Left ventricle myocardium superior (tissue), 1 donor: ENCODE measurements at regions not wholly inside any gene's neighbourhood (a gene's known extent, or its start where the extent isn't known, plus 50 kb on each side); places are given as distances from the start of the nearest gene placed in this dataset.
"Not testable (repeated sequence)": the region's sequence is repeated elsewhere in the genome, so short reads cannot be mapped to it uniquely, and the experiment has no call there.

Experiments used
- ATAC-seq: fragments of 200-7000 bp; cut with Tn5 transposase; one replicate; pipeline ENCODE4 v1.9.1; 2020; ENCODE audit warnings: mild to moderate bottlenecking, moderate library complexity
- DNase-seq: peaks from one replicate; pipeline ENCODE4 v3.0.0-alpha.2; 2020
- intact Hi-C: fragments of 100-400 bp; cut with micrococcal nuclease; formaldehyde crosslinking; loops from one replicate; pipeline ENCODE4 v1.11.0; 2022
- donor health status: DM: no; HTN: yes; CAD: no; lungs with severe emphysema.

DNA sequence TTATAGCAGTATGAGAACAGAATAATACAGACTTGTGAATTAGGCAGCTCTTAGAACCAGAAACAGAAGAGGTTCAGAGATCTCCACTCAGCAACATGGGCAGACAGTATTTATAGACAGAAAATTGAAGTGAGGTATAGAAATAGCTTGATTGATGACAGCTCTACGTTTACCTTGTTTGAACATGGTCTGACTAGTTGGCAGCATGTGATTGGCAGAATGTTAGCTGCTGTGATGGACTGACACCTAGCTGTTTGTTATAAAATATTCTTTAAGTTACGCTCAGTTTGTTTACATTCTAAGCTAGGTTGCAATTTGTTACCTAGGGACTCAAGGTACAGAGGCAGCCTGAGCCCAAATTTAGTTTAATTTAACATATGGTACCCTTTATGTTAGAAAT is 73.7 kb upstream of the TMEM229A start:
- ATAC-seq: no peak
- intact Hi-C loops: no loop called here

DNA sequence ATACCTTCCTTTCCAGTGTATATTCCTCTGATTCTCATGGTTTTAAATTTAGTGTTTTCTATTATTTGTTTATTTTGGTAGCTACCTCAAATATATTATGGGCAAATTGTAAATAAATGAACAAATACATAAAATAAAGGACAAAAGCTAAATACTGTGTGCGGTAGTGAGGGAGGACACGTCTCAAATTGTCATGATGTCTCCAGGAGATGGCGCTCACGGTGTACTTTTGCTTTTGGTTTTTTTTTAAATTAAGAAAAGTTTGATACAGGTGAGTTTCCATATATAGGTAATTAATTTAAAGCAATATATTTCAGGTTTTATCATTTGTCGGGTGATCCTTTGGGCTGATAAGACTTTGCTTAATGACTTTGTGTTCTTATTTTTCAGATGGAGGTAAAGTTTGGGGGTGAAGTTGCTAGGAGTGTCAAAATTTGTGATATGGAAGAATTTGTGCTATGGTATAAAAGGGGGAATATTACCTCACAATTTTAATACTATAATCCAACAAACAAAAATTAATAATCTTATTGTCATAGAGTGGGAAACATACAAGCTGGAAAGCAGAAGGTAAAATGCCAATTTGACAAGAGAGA is 68.4 kb upstream of the TMEM229A start:
- no peak for ATAC-seq
- no peak for DNase-seq
- intact Hi-C loops: no loop called here

More for the DNA sequence above, 73.7 kb upstream of the TMEM229A start:
- DNase-seq: no peak

- no peak for ATAC-seq
- DNase-seq: no peak
- intact Hi-C loops: no loop called here
Measured at GRCh38 chr7:124100190-124100589, 67.3 kb upstream of the TMEM229A start.

GRCh38 chr7:124099585-124099984 is 66.7 kb upstream of the TMEM229A start:
- intact Hi-C loops, ATAC-seq, DNase-seq: not testable (repeated sequence)

DNA sequence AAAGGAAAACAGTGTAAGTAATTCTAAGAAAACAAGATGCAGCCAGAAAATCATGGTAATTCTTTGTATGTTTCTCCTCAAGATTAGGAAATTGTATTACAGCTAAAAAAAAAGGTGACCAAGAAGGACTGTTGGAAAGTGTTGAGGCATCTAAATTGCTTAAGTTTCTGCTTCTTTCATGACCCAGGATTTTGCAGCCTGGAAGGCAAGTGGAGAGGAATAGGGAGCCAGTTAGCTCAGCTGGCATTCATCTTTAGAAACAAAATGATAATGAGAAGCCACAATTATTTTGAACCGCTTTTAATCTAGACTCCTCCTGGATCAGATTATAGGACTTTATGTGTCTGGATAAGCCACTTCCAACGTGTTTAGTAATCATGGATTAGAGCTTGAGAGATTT is 56.8 kb upstream of the TMEM229A start:
- no peak for ATAC-seq
- DNase-seq: no peak
- intact Hi-C loops: no loop called here

DNA sequence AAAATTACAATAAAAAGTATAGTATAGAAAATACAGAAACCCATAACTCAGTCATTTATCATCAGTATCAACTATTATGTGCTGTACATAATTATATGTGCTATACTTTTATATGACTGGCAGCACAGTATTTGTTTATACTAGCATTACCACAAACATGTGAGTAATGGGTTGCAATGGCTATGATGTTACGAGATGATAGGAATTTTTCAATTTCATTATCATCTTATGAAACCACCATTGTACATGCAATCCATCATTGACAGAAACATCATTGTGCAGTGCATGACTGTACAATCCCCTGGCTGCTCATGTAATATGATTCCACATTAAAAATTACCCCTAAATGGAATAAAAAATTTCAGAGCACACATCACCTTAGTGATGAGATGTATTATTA is 55.7 kb upstream of the TMEM229A start:
- intact Hi-C loops: no loop called here
- no peak for DNase-seq
- no peak for ATAC-seq

- intact Hi-C loops: no loop called here
- no peak for DNase-seq
- no peak for ATAC-seq
Measured at GRCh38 chr7:124086843-124087242, 54.0 kb upstream of the TMEM229A start.

- ATAC-seq: no peak
- intact Hi-C loops: no loop called here
- no peak for DNase-seq
Measured at GRCh38 chr7:124085179-124085578, 52.3 kb upstream of the TMEM229A start.

GRCh38 chr7:124084024-124084423 is 51.2 kb upstream of the TMEM229A start:
- intact Hi-C loops: no loop called here
- peak; percentile 83 for ATAC-seq
- DNase-seq: no peak
